PC-3 (cell line): ENCODE measurements at regions not wholly inside any gene's neighbourhood (a gene's known extent, or its start where the extent isn't known, plus 50 kb on each side); places are given as distances from the start of the nearest gene placed in this dataset.
A peak's percentile ranks its signal among the peaks of the same experiment; 100 is the strongest.

Experiments
- ATAC-seq: fragments of 200-7000 bp; cut with Tn5 transposase; 2 replicates; pipeline ENCODE4 v1.9.1; 2020; ENCODE audit warnings: mild to moderate bottlenecking, moderate library complexity
- BruUV-seq: library from RNA; stranded (reverse); fragments of 400-500 nt; replicated peaks from 2 replicates; lab custom pipeline; 2021; lab: Mats Ljungman, UMichigan
- CTCF ChIA-PET: fragments of 300-600 bp; sonication (Branson Sonifier 250); formaldehyde crosslinking; loops from one replicate; lab custom pipeline; 2022; ENCODE audit warnings: antibody characterized with exemption; lab: Charles Lee
- POLR2A ChIA-PET: fragments of 300-600 bp; sonication (Branson Sonifier 250); formaldehyde crosslinking; loops from one replicate; lab custom pipeline; 2022; ENCODE audit warnings: antibody characterized with exemption; ENCODE audit not compliant: unreplicated experiment; lab: Charles Lee
- DNase-seq: peaks from one replicate; pipeline ENCODE4 v3.0.0-alpha.2; 2015
- H2AFZ ChIP-seq: fragments of 300-600 bp; sonication (generic); 2 replicates; pipeline ENCODE4 v1.6.0; 2016; ENCODE audit warnings: antibody characterized with exemption, low read length
- H3F3A ChIP-seq: fragments of 300-600 bp; sonication (generic); one replicate; pipeline ENCODE4 v1.6.0; 2017; ENCODE audit warnings: antibody characterized with exemption, low read length, control low read depth, mild to moderate bottlenecking; ENCODE audit not compliant: unreplicated experiment
- H3K27ac ChIP-seq: fragments of 300-600 bp; sonication (generic); 2 replicates; pipeline ENCODE4 v1.5.1; 2016; ENCODE audit warnings: mild to moderate bottlenecking, low read length
- H3K27me3 ChIP-seq: fragments of 300-600 bp; sonication (generic); 2 replicates; pipeline ENCODE4 v1.6.1; 2016; ENCODE audit warnings: low read length, mixed read lengths
- H3K36me3 ChIP-seq: fragments of 300-600 bp; sonication (generic); 2 replicates; pipeline ENCODE4 v1.6.1; 2016; ENCODE audit warnings: low read depth, mixed run types, low read length, mixed read lengths
- H3K4me1 ChIP-seq: fragments of 300-600 bp; sonication (generic); 2 replicates; pipeline ENCODE4 v1.5.1; 2016; ENCODE audit warnings: low read length; ENCODE audit not compliant: insufficient read depth
- H3K4me2 ChIP-seq: fragments of 300-600 bp; sonication (generic); 2 replicates; pipeline ENCODE4 v1.6.0; 2016; ENCODE audit warnings: low read length
- H3K4me3 ChIP-seq: fragments of 300-600 bp; sonication (generic); 2 replicates; pipeline ENCODE4 v1.5.1; 2016; ENCODE audit warnings: mild to moderate bottlenecking, low read length, mixed read lengths
- H3K79me2 ChIP-seq: fragments of 300-600 bp; sonication (generic); 2 replicates; pipeline ENCODE4 v1.6.1; 2017; ENCODE audit warnings: low read length, mixed read lengths
- H3K9ac ChIP-seq: fragments of 300-600 bp; sonication (generic); 2 replicates; pipeline ENCODE4 v1.6.0; 2016; ENCODE audit warnings: mild to moderate bottlenecking, low read length
- H3K9me2 ChIP-seq: fragments of 300-600 bp; sonication (generic); replicated peaks from 2 replicates; pipeline ENCODE4 v1.6.1; 2016; ENCODE audit warnings: mixed run types, low read length, mixed read lengths
- H3K9me3 ChIP-seq: fragments of 300-600 bp; sonication (generic); 2 replicates; pipeline ENCODE4 v1.6.1; 2016; ENCODE audit warnings: low read length, mixed read lengths
- H4K20me1 ChIP-seq: fragments of 300-600 bp; sonication (generic); 2 replicates; pipeline ENCODE4 v1.6.1; 2016; ENCODE audit warnings: low read length, mixed read lengths
- EZH2 ChIP-seq: fragments of 300-600 bp; sonication (generic); IDR thresholded peaks from one replicate; pipeline ENCODE4 v1.6.1; 2017; ENCODE audit warnings: antibody characterized with exemption, mild to moderate bottlenecking, low read length; ENCODE audit not compliant: unreplicated experiment
- EZH2phosphoT487 ChIP-seq: fragments of 300-600 bp; sonication (generic); IDR thresholded peaks from 2 replicates; pipeline ENCODE4 v1.6.1; 2018; ENCODE audit warnings: mild to moderate bottlenecking, antibody characterized with exemption, low read length, borderline replicate concordance
- intact Hi-C: fragments of 100-400 bp; cut with micrococcal nuclease; formaldehyde crosslinking; loops from 2 replicates; pipeline ENCODE4 v1.9.0; 2023
- TF ChIP-seq, protein P1 (sequence below): fragments of 300-600 bp; sonication (generic); conservative IDR thresholded peaks from 2 replicates; pipeline ENCODE4 v1.5.1; 2017; ENCODE audit warnings: antibody characterized with exemption, low read depth, mild to moderate bottlenecking, low read length

DNA sequence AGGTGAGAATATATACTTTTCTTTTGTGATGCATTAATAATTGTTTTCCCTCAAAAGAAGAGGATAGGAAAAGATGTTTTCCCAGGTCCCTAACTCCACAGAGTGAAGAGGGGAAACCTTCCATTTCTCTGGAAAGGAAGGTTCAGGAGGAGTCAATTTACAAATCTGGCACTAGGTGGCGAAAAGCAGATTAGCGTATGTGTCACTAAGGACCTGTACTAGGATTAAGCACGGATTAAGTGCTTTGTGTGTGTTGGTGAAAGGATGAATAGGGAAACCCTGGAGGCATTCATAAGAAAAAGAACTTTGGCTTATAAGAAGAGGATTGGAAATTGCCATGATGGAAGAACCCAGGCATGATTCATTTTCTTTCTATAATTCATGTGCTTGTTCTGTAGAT, 410.1 kb upstream of the PLXNA2 start:
- no peak overlapping the region for H3K9ac ChIP-seq
- no peaks in the 10 kb centered on the region for H3K9me2 ChIP-seq
- DNase-seq: peak; percentile 76
- intact Hi-C loops: loop anchor here (5.0 to 10.0 kb wide), 3 partner anchors 263 to 838 kb away; no protein-coding TSS in a partner anchor
- ChIA-PET POLR2A (no interaction called here), CTCF (interaction anchor here (0.7 kb wide), 1 partner anchor 344 kb away, joined by 3 read pairs; no protein-coding TSS in a partner anchor)
- no peaks in the 10 kb centered on the region for H3K79me2 ChIP-seq
- H3K4me1 ChIP-seq: peaks cover 19% of the 10 kb centered on the region
- ATAC-seq: peak; percentile 45
- TF ChIP-seq EZH2phosphoT487 (no peak), EZH2 (no peak)
- TF ChIP-seq, protein P1, sequence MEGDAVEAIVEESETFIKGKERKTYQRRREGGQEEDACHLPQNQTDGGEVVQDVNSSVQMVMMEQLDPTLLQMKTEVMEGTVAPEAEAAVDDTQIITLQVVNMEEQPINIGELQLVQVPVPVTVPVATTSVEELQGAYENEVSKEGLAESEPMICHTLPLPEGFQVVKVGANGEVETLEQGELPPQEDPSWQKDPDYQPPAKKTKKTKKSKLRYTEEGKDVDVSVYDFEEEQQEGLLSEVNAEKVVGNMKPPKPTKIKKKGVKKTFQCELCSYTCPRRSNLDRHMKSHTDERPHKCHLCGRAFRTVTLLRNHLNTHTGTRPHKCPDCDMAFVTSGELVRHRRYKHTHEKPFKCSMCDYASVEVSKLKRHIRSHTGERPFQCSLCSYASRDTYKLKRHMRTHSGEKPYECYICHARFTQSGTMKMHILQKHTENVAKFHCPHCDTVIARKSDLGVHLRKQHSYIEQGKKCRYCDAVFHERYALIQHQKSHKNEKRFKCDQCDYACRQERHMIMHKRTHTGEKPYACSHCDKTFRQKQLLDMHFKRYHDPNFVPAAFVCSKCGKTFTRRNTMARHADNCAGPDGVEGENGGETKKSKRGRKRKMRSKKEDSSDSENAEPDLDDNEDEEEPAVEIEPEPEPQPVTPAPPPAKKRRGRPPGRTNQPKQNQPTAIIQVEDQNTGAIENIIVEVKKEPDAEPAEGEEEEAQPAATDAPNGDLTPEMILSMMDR: peak; percentile 88
- BruUV-seq: no TSS peak
- H3K4me2 ChIP-seq: no peak overlapping the region
- no peaks in the 10 kb centered on the region for H3K9me3 ChIP-seq
- H3K27me3 ChIP-seq: no peaks in the 10 kb centered on the region
- no peak overlapping the region for H3K4me3 ChIP-seq
- H2AFZ ChIP-seq: no peak overlapping the region
- H3K27ac ChIP-seq: no peak overlapping the region
- H3K36me3 ChIP-seq: no peaks in the 10 kb centered on the region
- no peaks in the 10 kb centered on the region for H4K20me1 ChIP-seq
- H3F3A ChIP-seq: no peaks in the 10 kb centered on the region

DNA sequence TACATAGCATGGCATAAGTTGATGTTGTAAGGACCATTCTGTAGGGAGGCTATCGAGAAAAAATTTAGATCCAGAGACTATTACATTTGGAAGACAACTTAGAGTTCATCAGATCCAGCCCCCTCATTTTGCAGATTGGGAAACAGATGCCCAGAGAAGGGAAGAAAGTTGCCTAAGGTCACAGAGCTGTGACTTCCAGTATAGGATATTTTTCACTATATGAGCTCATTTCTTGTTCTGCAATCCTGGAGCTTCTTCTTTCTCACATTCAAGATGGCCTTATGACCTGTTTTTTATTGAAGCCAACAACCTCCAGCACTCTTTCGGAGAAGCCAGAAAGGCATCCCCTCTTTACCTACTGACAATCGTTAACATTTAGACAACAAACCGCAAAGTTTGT, 421.8 kb upstream of the PLXNA2 start:
- H3F3A ChIP-seq: no peaks in the 10 kb centered on the region
- DNase-seq: no peak
- TF ChIP-seq, protein P1: no peak
- TF ChIP-seq EZH2phosphoT487 (no peak), EZH2 (no peak)
- no peaks in the 10 kb centered on the region for H3K9me2 ChIP-seq
- no peak overlapping the region for H3K27ac ChIP-seq
- no peaks in the 10 kb centered on the region for H3K36me3 ChIP-seq
- no peak overlapping the region for H2AFZ ChIP-seq
- intact Hi-C loops: no loop called here
- no peaks in the 10 kb centered on the region for H3K79me2 ChIP-seq
- no peak for ATAC-seq
- BruUV-seq: no TSS peak
- POLR2A ChIA-PET: no interaction called here
- H3K9ac ChIP-seq: no peak overlapping the region
- H3K4me1 ChIP-seq: no peaks in the 10 kb centered on the region
- no peaks in the 10 kb centered on the region for H4K20me1 ChIP-seq
- H3K4me2 ChIP-seq: no peak overlapping the region
- no peaks in the 10 kb centered on the region for H3K9me3 ChIP-seq
- H3K27me3 ChIP-seq: no peaks in the 10 kb centered on the region
- CTCF ChIA-PET: no interaction called here
- no peak overlapping the region for H3K4me3 ChIP-seq

DNA sequence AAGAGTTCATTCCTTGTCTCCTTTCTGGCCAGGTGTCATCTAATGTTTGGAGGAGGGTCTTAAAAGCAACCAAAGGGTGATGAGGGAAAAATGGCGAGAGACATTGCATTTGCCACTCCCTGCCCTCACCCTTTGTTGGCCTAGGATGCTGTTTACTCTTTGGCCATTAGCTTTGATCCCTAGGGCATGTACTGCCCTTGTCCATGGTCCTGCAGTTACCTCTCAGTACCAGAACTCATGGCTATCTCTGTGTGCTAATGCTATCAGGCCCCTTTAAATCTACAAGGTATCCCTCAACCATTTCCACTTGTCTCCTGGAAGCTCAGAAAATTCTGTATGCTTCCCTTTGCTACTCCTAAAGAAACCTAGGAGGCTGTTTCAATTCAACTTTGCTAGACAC, 424.8 kb upstream of the PLXNA2 start:
- Histone ChIP-seq H3K27ac (no peak overlapping the region), H3K9me2 (no peaks in the 10 kb centered on the region), H3K79me2 (no peaks in the 10 kb centered on the region), H3K36me3 (no peaks in the 10 kb centered on the region), H3K4me1 (no peaks in the 10 kb centered on the region), H3K9me3 (no peaks in the 10 kb centered on the region), H3K27me3 (no peaks in the 10 kb centered on the region), H4K20me1 (no peaks in the 10 kb centered on the region), H3F3A (no peaks in the 10 kb centered on the region), H3K4me3 (no peak overlapping the region), H2AFZ (no peak overlapping the region), H3K4me2 (no peak overlapping the region), H3K9ac (no peak overlapping the region)
- BruUV-seq: no TSS peak
- intact Hi-C loops: no loop called here
- ATAC-seq: no peak
- ChIA-PET POLR2A (no interaction called here), CTCF (interaction anchor here (0.6 kb wide), 1 partner anchor 492 kb away, joined by 7 read pairs; no protein-coding TSS in a partner anchor)
- TF ChIP-seq, protein P1: no peak
- TF ChIP-seq EZH2 (no peak), EZH2phosphoT487 (no peak)
- DNase-seq: peak; percentile 37
